K562 (cell line): ENCODE measurements at regions not wholly inside any gene's neighbourhood (a gene's known extent, or its start where the extent isn't known, plus 50 kb on each side); places are given as distances from the start of the nearest gene placed in this dataset.

Source experiments
- ATAC-seq: fragments of 200-7000 bp; cut with Tn5 transposase; 3 replicates; pipeline ENCODE4 v1.9.1; 2020; ENCODE audit warnings: moderate library complexity
- BruUV-seq: library from RNA; stranded (reverse); fragments of 400-500 nt; replicated peaks from 2 replicates; lab custom pipeline; 2021; lab: Mats Ljungman, UMichigan
- CTCF ChIA-PET: fragments of 300-600 bp; formaldehyde crosslinking; extraction: SDS; loops from one replicate; lab custom pipeline; 2021; ENCODE audit warnings: low intra/inter-chr PET ratio; lab: Yijun Ruan, JAX
- POLR2A ChIA-PET: fragments of 300-600, 350-650 bp; sonication (Branson Sonifier 250); formaldehyde crosslinking; extraction: SDS; loops from one replicate; lab custom pipeline; 2021; ENCODE audit warnings: antibody characterized with exemption, inconsistent platforms; lab: Yijun Ruan, JAX
- DNase-seq, 4 experiments: peaks; one replicate each; pipeline versions ENCODE4 v3.0.0 to v3.0.0-alpha.2; 2011 to 2018; ENCODE audit warnings: low spot score in 3 of 4, mixed read lengths in 3 of 4; ENCODE audit errors: extremely low read depth in 1 of 4
- FAIRE-seq: peaks from 2 replicates; lab custom pipeline; 2011; peaks lifted over from hg19 to GRCh38; lab: Jason Lieb, UNC
- H2AFZ ChIP-seq: 2 replicates; pipeline ENCODE4 v1.6.0; 2011; ENCODE audit warnings: low read depth, low read length, control low read depth, inconsistent platforms
- H3K27ac ChIP-seq: fragments of 200-600 bp; 3 replicates; pipeline ENCODE4 v1.8.0; 2011; ENCODE audit warnings: low read depth, mild to moderate bottlenecking, control low read depth, inconsistent platforms, low read length, moderate library complexity, mixed read lengths; ENCODE audit errors: extremely low read depth
- H3K27me3 ChIP-seq, 2 experiments: fragments of 300-600 bp in 1 of 2; 2 replicates in 1 of 2; 3 replicates in 1 of 2; pipeline versions ENCODE4 v1.6.0 to v1.8.0; 2011; ENCODE audit warnings: inconsistent platforms in 2 of 2, low read length in 2 of 2, mild to moderate bottlenecking in 1 of 2, mixed read lengths in 1 of 2, moderate library complexity in 1 of 2; ENCODE audit not compliant: control insufficient read depth in 2 of 2, insufficient read depth in 2 of 2
- H3K36me3 ChIP-seq: fragments of 300-600 bp; 3 replicates; pipeline ENCODE4 v1.8.0; 2011; ENCODE audit warnings: mild to moderate bottlenecking, low read length, inconsistent platforms; ENCODE audit not compliant: control insufficient read depth, insufficient read depth
- H3K4me1 ChIP-seq, 2 experiments: fragments of 200-600 bp in 1 of 2; replicated peaks in 1 of 2; 2 replicates in 1 of 2; 3 replicates in 1 of 2; pipeline versions ENCODE4 v1.5.1 to v1.8.0; 2011; ENCODE audit warnings: inconsistent platforms in 2 of 2, low read length in 2 of 2, mild to moderate bottlenecking in 1 of 2, mixed read lengths in 1 of 2, moderate library complexity in 1 of 2; ENCODE audit not compliant: control insufficient read depth in 2 of 2, insufficient read depth in 2 of 2
- H3K4me2 ChIP-seq: 2 replicates; pipeline ENCODE4 v1.6.1; 2011; ENCODE audit warnings: low read length, control low read depth, inconsistent platforms, mixed read lengths; ENCODE audit not compliant: insufficient read depth
- H3K4me3 ChIP-seq: fragments of 200-600 bp; sonication (generic), shearing (Covaris generic); 2 replicates; pipeline ENCODE4 v1.5.1; 2016; ENCODE audit warnings: control low read depth, inconsistent platforms
- H3K79me2 ChIP-seq: fragments of 200-600 bp; 3 replicates; pipeline ENCODE4 v1.8.0; 2011; ENCODE audit warnings: low read length, inconsistent platforms; ENCODE audit not compliant: control insufficient read depth, insufficient read depth
- H3K9ac ChIP-seq, 2 experiments: 2 replicates each; pipeline versions ENCODE4 v1.6.0 to v1.6.1; 2011; ENCODE audit warnings: low read depth in 2 of 2, low read length in 2 of 2, control low read depth in 1 of 2, inconsistent platforms in 1 of 2, mild to moderate bottlenecking in 1 of 2, mixed read lengths in 1 of 2; ENCODE audit not compliant: insufficient read depth in 1 of 2
- H3K9me1 ChIP-seq: one replicate; pipeline ENCODE4 v1.6.0; 2011; ENCODE audit warnings: inconsistent platforms, mild to moderate bottlenecking, low read length, moderate library complexity; ENCODE audit not compliant: control insufficient read depth, insufficient read depth
- H3K9me3 ChIP-seq: replicated peaks from 2 replicates; pipeline ENCODE4 v1.5.1; 2011; ENCODE audit warnings: low read depth, low read length, inconsistent platforms; ENCODE audit not compliant: control insufficient read depth, insufficient read depth
- H4K20me1 ChIP-seq: replicated peaks from 2 replicates; pipeline ENCODE4 v1.6.1; 2011; ENCODE audit warnings: low read length, inconsistent platforms, mixed read lengths; ENCODE audit not compliant: control insufficient read depth, insufficient read depth
- EP300 ChIP-seq: IDR thresholded peaks from 2 replicates; pipeline ENCODE4 v1.6.1; 2012; ENCODE audit warnings: low read length, improper control_type of control experiment
- HNRNPH1 ChIP-seq: fragments of 200-400 bp; formaldehyde crosslinking; optimal IDR thresholded peaks from 2 replicates; pipeline ENCODE3; 2017; ENCODE audit warnings: low read depth, mild to moderate bottlenecking, low read length, moderate library complexity
- LCOR ChIP-seq: sonication (generic); formaldehyde crosslinking; IDR thresholded peaks from 2 replicates; pipeline ENCODE4 v1.8.0; 2022; ENCODE audit warnings: mild to moderate bottlenecking, missing genetic modification reagents
- MEIS2 ChIP-seq: fragments of 450-650 bp; IDR thresholded peaks from 2 replicates; pipeline ENCODE4 v1.6.1; 2014; ENCODE audit warnings: mild to moderate bottlenecking; ENCODE audit not compliant: partially characterized antibody
- NFATC3 ChIP-seq: fragments of 450-650 bp; IDR thresholded peaks from 2 replicates; pipeline ENCODE4 v1.6.1; 2017; ENCODE audit warnings: mild to moderate bottlenecking
- PPARD ChIP-seq: fragments of 250-450 bp; sonication (Bioruptor Pico); IDR thresholded peaks from 2 replicates; pipeline ENCODE4 v1.8.0; 2022; ENCODE audit warnings: inconsistent platforms, mild to moderate bottlenecking, moderate library complexity
- RBM14 ChIP-seq: fragments of 200-400 bp; formaldehyde crosslinking; IDR thresholded peaks from 2 replicates; pipeline ENCODE4 v1.6.1; 2018; ENCODE audit warnings: low read depth, mild to moderate bottlenecking, low read length, moderate library complexity, borderline replicate concordance; ENCODE audit not compliant: insufficient read depth
- RCOR1 ChIP-seq, 2 experiments: IDR thresholded peaks; 2 replicates each; pipeline ENCODE4 v1.6.1; 2012; ENCODE audit warnings: low read depth in 2 of 2, low read length in 2 of 2, borderline replicate concordance in 1 of 2, improper control_type of control experiment in 1 of 2
- SMARCA4 ChIP-seq: fragments of 450-650 bp; IDR thresholded peaks from 2 replicates; pipeline ENCODE4 v1.6.1; 2016
- ZNF146 ChIP-seq: IDR thresholded peaks from one replicate; pipeline ENCODE4 v1.6.1; 2018; ENCODE audit warnings: missing compliant biosample characterization; ENCODE audit not compliant: unreplicated experiment
- ZNF23 ChIP-seq: fragments of 250-450 bp; sonication (Bioruptor Pico); IDR thresholded peaks from 2 replicates; pipeline ENCODE4 v1.4.0; 2020; ENCODE audit warnings: mild to moderate bottlenecking
- ZNF445 ChIP-seq: fragments of 250-450 bp; sonication (Bioruptor Pico); IDR thresholded peaks from 2 replicates; pipeline ENCODE4 v1.4.0; 2020; ENCODE audit warnings: low read depth, mild to moderate bottlenecking, moderate library complexity
- ZNF507 ChIP-seq: conservative IDR thresholded peaks from 2 replicates; pipeline ENCODE4 v1.6.1; 2017; ENCODE audit warnings: missing genetic modification characterization, missing compliant biosample characterization
- ZNF76 ChIP-seq: fragments of 250-450 bp; sonication (Bioruptor Pico); IDR thresholded peaks from 2 replicates; pipeline ENCODE4 v1.4.0; 2020; ENCODE audit warnings: mild to moderate bottlenecking, moderate library complexity, borderline replicate concordance
- in situ Hi-C: fragments of 300-500 bp; cut with MboI; formaldehyde crosslinking; loops from 4 replicates; pipeline ENCODE4 v1.15.0; 2018; ENCODE audit warnings: inconsistent platforms, mixed read lengths
- intact Hi-C: fragments of 100-400 bp; cut with micrococcal nuclease; formaldehyde crosslinking; loops from 2 replicates; pipeline ENCODE4 v1.14.2; 2022
- TF ChIP-seq, protein P1 (sequence below): fragments of 450-650 bp; IDR thresholded peaks from 2 replicates; pipeline ENCODE4 v1.6.1; 2016; ENCODE audit warnings: antibody characterized with exemption

DNA sequence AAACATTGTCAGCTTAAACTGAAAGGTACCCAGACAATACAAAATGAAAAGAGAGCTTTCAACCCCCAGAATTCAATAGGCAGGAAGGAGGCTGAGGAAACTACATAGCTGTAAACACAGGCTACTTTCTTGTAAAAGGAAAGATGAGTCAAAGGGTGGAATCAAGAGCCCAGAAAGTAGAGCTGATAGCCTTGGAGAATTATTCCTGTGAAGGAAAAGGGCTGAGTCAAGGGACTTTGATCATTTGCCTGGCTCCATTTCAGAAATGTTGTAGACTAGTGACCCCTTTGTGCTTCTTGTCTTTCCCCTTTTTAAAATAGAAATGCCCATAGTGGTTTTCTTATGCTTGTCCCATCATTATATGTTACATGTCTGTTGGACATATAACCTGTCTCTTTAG is 597.6 kb downstream of the ADGRL2 start:
- in situ Hi-C loops, result no loop called here
- Histone ChIP-seq H2AFZ (no peak overlapping the region), H3K4me2 (no peak overlapping the region), H4K20me1 (no peaks in the 10 kb centered on the region), H3K9ac (no peak overlapping the region), H3K36me3 (no peaks in the 10 kb centered on the region), H3K4me3 (no peak overlapping the region), H3K79me2 (no peaks in the 10 kb centered on the region), H3K4me1 (no peaks in the 10 kb centered on the region), H3K9me3 (no peaks in the 10 kb centered on the region), H3K27me3 (no peaks in the 10 kb centered on the region), H3K9me1 (no peaks in the 10 kb centered on the region), H3K27ac (no peak overlapping the region)
- no TSS peak for BruUV-seq
- intact Hi-C loops, result no loop called here
- ATAC-seq (no peak), FAIRE-seq (no peak), DNase-seq (no peak)
- ChIA-PET POLR2A (no interaction called here), CTCF (no interaction called here)
- no peak for TF ChIP-seq MEIS2
- no peak for TF ChIP-seq EP300
- no peak for TF ChIP-seq ZNF445 (CRISPR knock-in tag)
- TF ChIP-seq NFATC3, result no peak
- no peak for TF ChIP-seq PPARD
- TF ChIP-seq HNRNPH1, result no peak
- TF ChIP-seq ZNF76 (CRISPR knock-in tag), result no peak
- TF ChIP-seq, protein P1, sequence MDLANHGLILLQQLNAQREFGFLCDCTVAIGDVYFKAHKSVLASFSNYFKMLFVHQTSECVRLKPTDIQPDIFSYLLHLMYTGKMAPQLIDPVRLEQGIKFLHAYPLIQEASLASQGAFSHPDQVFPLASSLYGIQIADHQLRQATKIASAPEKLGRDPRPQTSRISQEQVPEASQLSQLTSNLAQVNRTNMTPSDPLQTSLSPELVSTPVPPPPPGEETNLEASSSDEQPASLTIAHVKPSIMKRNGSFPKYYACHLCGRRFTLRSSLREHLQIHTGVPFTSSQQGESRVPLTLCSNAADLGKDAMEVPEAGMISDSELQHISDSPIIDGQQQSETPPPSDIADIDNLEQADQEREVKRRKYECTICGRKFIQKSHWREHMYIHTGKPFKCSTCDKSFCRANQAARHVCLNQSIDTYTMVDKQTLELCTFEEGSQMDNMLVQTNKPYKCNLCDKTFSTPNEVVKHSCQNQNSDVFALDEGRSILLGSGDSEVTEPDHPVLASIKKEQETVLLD, result no peak
- no peak for TF ChIP-seq RCOR1 (IDR thresholded peaks at IDR 0.05; ENCODE audit: borderline replicate concordance in 1 of 2, low read depth in 2 of 2, low read length in 2 of 2)
- no peak for TF ChIP-seq ZNF507 (tag)
- no peak for TF ChIP-seq ZNF146 (CRISPR knock-in tag)
- TF ChIP-seq ZNF23 (CRISPR knock-in tag), result no peak
- TF ChIP-seq RBM14, result no peak
- no peak for TF ChIP-seq SMARCA4
- TF ChIP-seq LCOR (CRISPR knock-in tag), result no peak
